ENCODE measurements at regions not wholly inside any gene's neighbourhood (a gene's known extent, or its start where the extent isn't known, plus 50 kb on each side); places are given as distances from the start of the nearest gene placed in this dataset.
"Not testable (repeated sequence)": the region's sequence is repeated elsewhere in the genome, so short reads cannot be mapped to it uniquely, and the experiment has no call there.

GRCh38 chr1:209162651-209163050, 420.9 kb upstream of the CAMK1G start:
- no peaks in the 10 kb centered on the region for H3K9me3 ChIP-seq
- H3K36me3 ChIP-seq = no peaks in the 10 kb centered on the region
- DNase-seq (ENCODE audit: extremely low spot score) = no peak
- no peaks in the 10 kb centered on the region for H3K4me1 ChIP-seq
- H3K27me3 ChIP-seq = peaks cover 0 to 5% (median 0%) of the 10 kb centered on the region in 4 donors
- no peak overlapping the region for H3K4me3 ChIP-seq
- 54% methylated on average over 3 of the region's 3 CpGs for WGBS
- no peak overlapping the region for H3K27ac ChIP-seq (replicated peaks in 1 of 4)
- no peak for TF ChIP-seq CTCF (IDR thresholded peaks at IDR 0.05)
- no peak for TF ChIP-seq POLR2AphosphoS5 (IDR thresholded peaks at IDR 0.05)
- intact Hi-C loops (cut with DNase I) = no loop called here

- TF ChIP-seq POLR2AphosphoS5 (IDR thresholded peaks at IDR 0.05) = no peak
- no peak for TF ChIP-seq EP300 (IDR thresholded peaks at IDR 0.05)
- TF ChIP-seq POLR2A (IDR thresholded peaks at IDR 0.05; ENCODE audit: low read depth) = no peak
- TF ChIP-seq CTCF (IDR thresholded peaks at IDR 0.05) = no peak
- H3K4me3 ChIP-seq = no peak overlapping the region
Measured at GRCh38 chr1:209168204-209168603, 415.3 kb upstream of the CAMK1G start.

GRCh38 chr1:209171151-209171550, 412.4 kb upstream of the CAMK1G start:
- no peak for DNase-seq (ENCODE audit: extremely low spot score)
- H3K4me3 ChIP-seq = no peak overlapping the region
- peaks cover 0 to 4% (median 0%) of the 10 kb centered on the region in 4 donors for H3K9me3 ChIP-seq
- H3K36me3 ChIP-seq = no peaks in the 10 kb centered on the region
- no peaks in the 10 kb centered on the region for H3K4me1 ChIP-seq
- H3K27ac ChIP-seq (replicated peaks in 1 of 4) = no peak overlapping the region
- H3K27me3 ChIP-seq = no peaks in the 10 kb centered on the region
- TF ChIP-seq EP300 (IDR thresholded peaks at IDR 0.05) = no peak
- TF ChIP-seq CTCF (IDR thresholded peaks at IDR 0.05) = no peak
- no peak for TF ChIP-seq POLR2A (IDR thresholded peaks at IDR 0.05; ENCODE audit: low read depth)
- TF ChIP-seq POLR2AphosphoS5 (IDR thresholded peaks at IDR 0.05) = no peak
- WGBS = 4% methylated on average over 1 of the region's 1 CpG
- intact Hi-C loops (cut with DNase I) = no loop called here

More at GRCh38 chr1:209168204-209168603, 415.3 kb upstream of the CAMK1G start:
- no peaks in the 10 kb centered on the region for H3K27me3 ChIP-seq
- H3K9me3 ChIP-seq = no peaks in the 10 kb centered on the region
- H3K36me3 ChIP-seq = no peaks in the 10 kb centered on the region
- no peaks in the 10 kb centered on the region for H3K4me1 ChIP-seq
- no peak for DNase-seq (ENCODE audit: extremely low spot score)
- no peak overlapping the region for H3K27ac ChIP-seq (replicated peaks in 1 of 4)
- intact Hi-C loops (cut with DNase I) = no loop called here

GRCh38 chr1:209172286-209172685, 411.2 kb upstream of the CAMK1G start:
- TF ChIP-seq POLR2A (IDR thresholded peaks at IDR 0.05; ENCODE audit: low read depth) (no peak), POLR2AphosphoS5 (IDR thresholded peaks at IDR 0.05) (no peak), EP300 (IDR thresholded peaks at IDR 0.05) (no peak), CTCF (IDR thresholded peaks at IDR 0.05) (no peak)
- DNase-seq (ENCODE audit: extremely low spot score) = no peak
- WGBS = 92% methylated on average over 4 of the region's 4 CpGs
- intact Hi-C loops (cut with DNase I) = no loop called here
- Histone ChIP-seq H3K27ac (replicated peaks in 1 of 4) (no peak overlapping the region), H3K4me1 (no peaks in the 10 kb centered on the region), H3K9me3 (peaks cover 0 to 4% (median 0%) of the 10 kb centered on the region in 4 donors), H3K36me3 (no peaks in the 10 kb centered on the region), H3K27me3 (no peaks in the 10 kb centered on the region), H3K4me3 (no peak overlapping the region)

GRCh38 chr1:209172792-209173542, 410.5 kb upstream of the CAMK1G start:
- DNase-seq (ENCODE audit: extremely low spot score); H3K27ac ChIP-seq (replicated peaks in 1 of 4); H3K9me3 ChIP-seq; intact Hi-C loops (cut with DNase I); H3K27me3 ChIP-seq; H3K4me1 ChIP-seq; H3K4me3 ChIP-seq; H3K36me3 ChIP-seq: not testable (repeated sequence)
- WGBS = 97% methylated on average over 12 of the region's 31 CpGs

GRCh38 chr1:209173796-209174195, 409.7 kb upstream of the CAMK1G start:
- H3K4me1 ChIP-seq; intact Hi-C loops (cut with DNase I); DNase-seq (ENCODE audit: extremely low spot score); H3K27ac ChIP-seq (replicated peaks in 1 of 4); H3K4me3 ChIP-seq; H3K27me3 ChIP-seq; H3K9me3 ChIP-seq; H3K36me3 ChIP-seq: not testable (repeated sequence)
- WGBS = no CpG with 5 or more reads among the region's 2 CpGs
